Parathyroid adenoma (tissue), 2 donors: ENCODE measurements at regions not wholly inside any gene's neighbourhood (a gene's known extent, or its start where the extent isn't known, plus 50 kb on each side); places are given as distances from the start of the nearest gene placed in this dataset.

Experiments
- H2AFZ ChIP-seq: fragments of 300-600 bp; sonication (generic); one replicate; pipeline ENCODE4 v1.7.0; 2017; ENCODE audit warnings: antibody characterized with exemption, mild to moderate bottlenecking
- H3K27ac ChIP-seq: fragments of 300-600 bp; sonication (generic); one replicate; pipeline ENCODE4 v1.7.0; 2017
- H3K27me3 ChIP-seq: fragments of 300-600 bp; sonication (generic); one replicate; pipeline ENCODE4 v1.7.0; 2017; ENCODE audit warnings: low read length; ENCODE audit not compliant: control insufficient read depth, insufficient read depth
- H3K36me3 ChIP-seq: fragments of 300-600 bp; sonication (generic); one replicate; pipeline ENCODE4 v1.7.0; 2017; ENCODE audit warnings: low read length; ENCODE audit not compliant: control insufficient read depth, insufficient read depth
- H3K4me1 ChIP-seq: fragments of 300-600 bp; sonication (generic); one replicate; pipeline ENCODE4 v1.7.0; 2017; ENCODE audit warnings: control low read depth
- H3K4me2 ChIP-seq: fragments of 300-600 bp; sonication (generic); one replicate; pipeline ENCODE4 v1.7.0; 2017; ENCODE audit warnings: low read length
- H3K4me3 ChIP-seq: fragments of 300-600 bp; sonication (generic); one replicate; pipeline ENCODE4 v1.7.0; 2017; ENCODE audit warnings: low read depth, low read length
- H3K79me2 ChIP-seq: fragments of 300-600 bp; sonication (generic); one replicate; pipeline ENCODE4 v1.7.0; 2017; ENCODE audit warnings: control low read depth
- H3K9ac ChIP-seq: fragments of 300-600 bp; sonication (generic); one replicate; pipeline ENCODE4 v1.7.0; 2017; ENCODE audit warnings: mild to moderate bottlenecking
- H3K9me3 ChIP-seq: fragments of 300-600 bp; sonication (generic); one replicate; pipeline ENCODE4 v1.7.0; 2017; ENCODE audit warnings: low read length; ENCODE audit not compliant: control insufficient read depth
- CTCF ChIP-seq: fragments of 300-600 bp; sonication (generic); IDR thresholded peaks from one replicate; pipeline ENCODE4 v1.7.0; 2017; ENCODE audit warnings: antibody characterized with exemption, mild to moderate bottlenecking
- donor health status: primary hyperparathyroidism.

GRCh38 chr9:4404156-4404555 lies 86.1 kb upstream of the SLC1A1 start:
- no peak for TF ChIP-seq CTCF
- no peak overlapping the region for H3K4me3 ChIP-seq
- no peaks in the 10 kb centered on the region for H3K36me3 ChIP-seq
- no peaks in the 10 kb centered on the region for H3K27me3 ChIP-seq
- no peaks in the 10 kb centered on the region for H3K4me1 ChIP-seq
- H3K27ac ChIP-seq: no peak overlapping the region
- no peak overlapping the region for H3K4me2 ChIP-seq
- H3K9ac ChIP-seq: no peak overlapping the region
- H2AFZ ChIP-seq: no peak overlapping the region
- no peaks in the 10 kb centered on the region for H3K79me2 ChIP-seq
- H3K9me3 ChIP-seq: no peaks in the 10 kb centered on the region

GRCh38 chr9:4402501-4402900 lies 87.8 kb upstream of the SLC1A1 start:
- no peaks in the 10 kb centered on the region for H3K79me2 ChIP-seq
- H3K36me3 ChIP-seq: no peaks in the 10 kb centered on the region
- H2AFZ ChIP-seq: no peak overlapping the region
- H3K27ac ChIP-seq: no peak overlapping the region
- H3K9ac ChIP-seq: no peak overlapping the region
- no peak overlapping the region for H3K4me2 ChIP-seq
- no peak for TF ChIP-seq CTCF
- H3K4me1 ChIP-seq: no peaks in the 10 kb centered on the region
- H3K9me3 ChIP-seq: no peaks in the 10 kb centered on the region
- H3K4me3 ChIP-seq: no peak overlapping the region
- H3K27me3 ChIP-seq: no peaks in the 10 kb centered on the region

- Histone ChIP-seq H3K79me2 (no peaks in the 10 kb centered on the region), H3K27ac (no peak overlapping the region), H3K36me3 (no peaks in the 10 kb centered on the region), H3K27me3 (no peaks in the 10 kb centered on the region), H3K9me3 (no peaks in the 10 kb centered on the region), H2AFZ (no peak overlapping the region), H3K4me3 (no peak overlapping the region), H3K9ac (no peak overlapping the region), H3K4me2 (no peak overlapping the region), H3K4me1 (no peaks in the 10 kb centered on the region)
- TF ChIP-seq CTCF: no peak
These were observed 89.5 kb upstream of the SLC1A1 start for GRCh38 chr9:4400731-4401130.

GRCh38 chr9:4397917-4398316 lies 92.4 kb upstream of the SLC1A1 start:
- H2AFZ ChIP-seq: no peak overlapping the region
- TF ChIP-seq CTCF: no peak
- no peak overlapping the region for H3K4me3 ChIP-seq
- H3K9me3 ChIP-seq: no peaks in the 10 kb centered on the region
- no peak overlapping the region for H3K9ac ChIP-seq
- no peaks in the 10 kb centered on the region for H3K36me3 ChIP-seq
- H3K27ac ChIP-seq: no peak overlapping the region
- no peaks in the 10 kb centered on the region for H3K4me1 ChIP-seq
- H3K4me2 ChIP-seq: no peak overlapping the region
- no peaks in the 10 kb centered on the region for H3K79me2 ChIP-seq
- H3K27me3 ChIP-seq: no peaks in the 10 kb centered on the region

GRCh38 chr9:4393806-4394523 lies 94.1 kb upstream of the GLIS3 start:
- Histone ChIP-seq H2AFZ (no peak overlapping the region), H3K4me2 (no peak overlapping the region), H3K27me3 (no peaks in the 10 kb centered on the region), H3K9ac (no peak overlapping the region), H3K9me3 (no peaks in the 10 kb centered on the region), H3K4me1 (no peaks in the 10 kb centered on the region), H3K36me3 (no peaks in the 10 kb centered on the region), H3K27ac (no peak overlapping the region), H3K4me3 (no peak overlapping the region), H3K79me2 (no peaks in the 10 kb centered on the region)
- TF ChIP-seq CTCF: no peak
